GM21717 (cell line): ENCODE measurements at regions not wholly inside any gene's neighbourhood (a gene's known extent, or its start where the extent isn't known, plus 50 kb on each side); places are given as distances from the start of the nearest gene placed in this dataset.
"Not testable (repeated sequence)": the region's sequence is repeated elsewhere in the genome, so short reads cannot be mapped to it uniquely, and the experiment has no call there.

ENCODE experiments used
- ATAC-seq: cut with Tn5 transposase; IDR thresholded peaks from one replicate; pipeline ENCODE4 v1.9.1; 2021; ENCODE audit warnings: mild to moderate bottlenecking, moderate library complexity; ENCODE audit not compliant: unreplicated experiment

DNA sequence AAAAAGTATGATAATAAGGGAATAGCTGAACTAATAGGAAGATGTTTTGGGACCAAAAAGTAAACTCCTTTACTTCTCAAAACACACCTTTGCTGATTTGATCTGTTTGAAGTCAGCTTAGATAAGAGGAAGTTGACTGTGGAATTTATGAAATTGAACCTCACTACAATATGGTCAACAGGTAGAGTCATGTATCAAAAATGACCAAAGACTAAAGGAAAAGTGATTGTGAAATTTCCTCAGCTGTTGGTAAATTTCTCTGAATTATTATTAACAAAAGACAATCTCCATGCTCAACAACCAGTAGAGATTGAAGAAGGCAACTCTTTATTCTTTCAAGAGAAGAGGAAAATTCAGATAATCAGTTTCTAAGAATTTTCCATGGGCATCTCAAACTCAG lies 826.5 kb downstream of the KCNA4 start:
- ATAC-seq = no peak

GRCh38 chr11:29187215-29187614 lies 829.6 kb downstream of the KCNA4 start:
- ATAC-seq = no peak

- no peak for ATAC-seq
Observed at GRCh38 chr11:29184939-29185890, 831.6 kb downstream of the KCNA4 start.

GRCh38 chr11:29183301-29183700 lies 833.5 kb downstream of the KCNA4 start:
- ATAC-seq = no peak

DNA sequence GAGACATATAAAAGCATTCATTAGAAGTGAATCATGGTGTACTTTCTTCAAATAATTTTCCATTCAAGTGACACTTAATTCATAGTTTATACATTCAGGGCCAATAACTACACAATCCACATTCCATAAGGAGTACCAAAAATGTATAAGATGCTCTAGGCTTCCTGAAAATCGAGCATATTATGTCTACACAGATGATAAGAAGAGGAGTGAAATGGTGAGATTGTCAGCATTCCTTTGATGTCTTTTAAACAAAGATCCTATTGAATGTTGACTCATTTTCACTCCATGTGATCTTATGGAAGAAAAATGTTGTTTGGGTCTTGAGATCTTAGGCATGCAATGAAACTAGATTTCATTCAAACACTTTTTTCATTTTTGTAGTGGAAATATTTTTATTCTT lies 843.2 kb downstream of the KCNA4 start:
- ATAC-seq = no peak

GRCh38 chr11:29171360-29171950 lies 845.4 kb downstream of the KCNA4 start:
- ATAC-seq = no peak

- ATAC-seq = no peak
Observed at GRCh38 chr11:29166306-29166705, 850.5 kb downstream of the KCNA4 start.

- no peak for ATAC-seq
Observed at GRCh38 chr11:29163231-29163630, 853.6 kb downstream of the KCNA4 start.

DNA sequence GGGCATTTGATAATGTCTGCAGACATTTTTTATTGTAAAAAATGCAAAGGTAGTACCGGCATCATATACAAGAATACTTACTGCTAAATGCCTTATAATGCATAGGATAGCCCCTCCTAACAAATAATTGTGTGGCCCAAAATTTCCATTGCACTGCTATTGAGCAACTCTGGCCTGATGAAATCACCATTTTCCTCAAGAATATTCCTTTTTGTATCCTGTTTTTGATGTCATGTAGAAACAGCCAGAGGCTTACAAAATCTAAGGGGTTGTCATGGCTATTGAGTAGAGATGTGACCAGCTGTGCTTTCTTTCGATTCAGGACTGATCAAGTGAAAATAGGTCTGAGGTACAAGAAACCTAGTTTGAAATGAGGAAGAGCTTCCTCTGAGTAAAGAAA lies 854.3 kb downstream of the KCNA4 start:
- ATAC-seq = no peak

GRCh38 chr11:29161191-29161590 lies 855.6 kb downstream of the KCNA4 start:
- ATAC-seq = no peak

GRCh38 chr11:29159552-29160465 lies 857.0 kb downstream of the KCNA4 start:
- peak; percentile 91 for ATAC-seq

DNA sequence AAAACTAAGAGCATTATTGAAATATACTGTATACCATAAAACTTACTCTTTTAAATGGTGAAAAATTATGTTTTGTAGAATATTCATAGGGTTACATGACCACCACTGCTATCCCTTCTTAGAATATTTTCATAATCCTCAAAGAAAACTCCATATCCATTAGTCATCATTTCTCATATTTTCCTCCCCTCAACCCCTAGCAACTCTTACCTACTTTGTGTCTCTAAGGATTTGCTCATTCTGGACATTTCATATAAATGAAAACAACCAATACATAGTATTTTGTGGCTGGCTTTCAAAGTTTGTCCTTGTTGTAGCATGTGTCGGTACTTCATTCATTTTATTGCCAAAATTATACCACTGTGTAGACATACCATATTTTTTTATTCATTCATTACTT lies 863.8 kb downstream of the KCNA4 start:
- no peak for ATAC-seq

GRCh38 chr11:29142573-29142972 lies 874.3 kb downstream of the KCNA4 start:
- ATAC-seq = not testable (repeated sequence)

DNA sequence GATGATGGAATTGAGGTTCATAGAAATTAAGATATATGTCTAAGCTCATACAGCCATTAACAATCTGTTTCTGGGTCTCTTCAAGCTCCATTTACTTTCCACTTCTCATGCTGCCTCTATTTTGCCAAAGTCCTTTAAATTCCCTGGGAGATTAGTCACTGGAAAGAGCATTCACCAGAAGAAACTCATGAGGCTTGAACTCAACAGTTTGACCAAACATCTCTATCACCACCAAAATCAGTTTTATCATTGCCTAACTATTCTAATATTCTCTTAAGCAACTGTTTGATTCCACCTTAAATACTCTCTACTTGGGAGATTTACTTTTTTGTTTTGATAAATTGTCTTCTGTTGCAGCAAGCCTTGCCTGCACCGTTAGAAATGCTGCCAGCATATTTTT lies 881.3 kb downstream of the KCNA4 start:
- ATAC-seq = no peak

GRCh38 chr11:29131055-29131454 lies 885.8 kb downstream of the KCNA4 start:
- ATAC-seq = no peak

- no peak for ATAC-seq
Observed at GRCh38 chr11:29129844-29130243, 887.0 kb downstream of the KCNA4 start.

DNA sequence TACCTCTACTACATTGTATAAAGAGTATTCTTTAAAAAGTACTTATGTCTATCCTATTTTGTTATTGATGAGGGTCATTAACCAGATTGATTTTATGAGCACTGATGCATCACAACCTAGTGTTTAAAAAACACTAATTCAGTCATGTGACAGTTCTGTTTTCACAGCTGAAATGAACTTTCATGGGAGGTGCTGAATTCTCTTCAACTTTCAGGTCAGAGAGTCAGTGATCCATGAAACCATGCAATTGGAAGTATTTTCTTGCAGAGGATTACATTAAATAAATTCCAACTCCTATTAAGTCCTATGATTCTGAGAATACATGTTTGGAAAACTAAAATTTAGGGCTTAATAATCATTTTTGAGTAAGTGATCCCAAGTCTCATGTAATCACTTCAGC lies 889.4 kb downstream of the KCNA4 start:
- ATAC-seq = no peak

GRCh38 chr11:29125606-29126005 lies 891.2 kb downstream of the KCNA4 start:
- no peak for ATAC-seq

DNA sequence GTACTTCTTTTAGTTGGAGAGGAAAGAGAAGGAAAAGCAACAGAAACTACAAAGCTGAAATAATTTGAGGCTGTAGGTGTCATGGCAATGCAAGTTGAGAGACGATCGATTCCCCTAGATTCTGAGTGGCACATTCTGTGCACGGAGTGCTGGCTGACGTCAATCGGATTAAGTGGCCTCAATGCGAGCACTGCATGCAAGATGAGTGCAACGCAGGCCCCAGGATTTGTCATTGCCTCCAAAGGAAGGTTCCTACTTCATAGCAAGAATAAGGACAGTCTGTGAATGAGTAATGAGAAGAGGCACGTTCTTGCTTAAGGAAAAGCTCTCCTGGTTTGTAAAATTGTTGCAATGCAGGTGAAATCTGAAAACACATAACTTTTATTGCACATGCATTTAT lies 892.4 kb downstream of the KCNA4 start:
- no peak for ATAC-seq

GRCh38 chr11:29119707-29120618 lies 896.9 kb downstream of the KCNA4 start:
- ATAC-seq = no peak
